ENCODE measurements at regions not wholly inside any gene's neighbourhood (a gene's known extent, or its start where the extent isn't known, plus 50 kb on each side); places are given as distances from the start of the nearest gene placed in this dataset.

- TF ChIP-seq ZNF251 (CRISPR knock-in tag; IDR thresholded peaks at IDR 0.05): no peak
- TF ChIP-seq SNRNP70 (IDR thresholded peaks at IDR 0.05; ENCODE audit: low read depth, low read length): no peak
- no peak for TF ChIP-seq BHLHE40 (IDR thresholded peaks at IDR 0.05; ENCODE audit: low read length)
- TF ChIP-seq, protein P1, sequence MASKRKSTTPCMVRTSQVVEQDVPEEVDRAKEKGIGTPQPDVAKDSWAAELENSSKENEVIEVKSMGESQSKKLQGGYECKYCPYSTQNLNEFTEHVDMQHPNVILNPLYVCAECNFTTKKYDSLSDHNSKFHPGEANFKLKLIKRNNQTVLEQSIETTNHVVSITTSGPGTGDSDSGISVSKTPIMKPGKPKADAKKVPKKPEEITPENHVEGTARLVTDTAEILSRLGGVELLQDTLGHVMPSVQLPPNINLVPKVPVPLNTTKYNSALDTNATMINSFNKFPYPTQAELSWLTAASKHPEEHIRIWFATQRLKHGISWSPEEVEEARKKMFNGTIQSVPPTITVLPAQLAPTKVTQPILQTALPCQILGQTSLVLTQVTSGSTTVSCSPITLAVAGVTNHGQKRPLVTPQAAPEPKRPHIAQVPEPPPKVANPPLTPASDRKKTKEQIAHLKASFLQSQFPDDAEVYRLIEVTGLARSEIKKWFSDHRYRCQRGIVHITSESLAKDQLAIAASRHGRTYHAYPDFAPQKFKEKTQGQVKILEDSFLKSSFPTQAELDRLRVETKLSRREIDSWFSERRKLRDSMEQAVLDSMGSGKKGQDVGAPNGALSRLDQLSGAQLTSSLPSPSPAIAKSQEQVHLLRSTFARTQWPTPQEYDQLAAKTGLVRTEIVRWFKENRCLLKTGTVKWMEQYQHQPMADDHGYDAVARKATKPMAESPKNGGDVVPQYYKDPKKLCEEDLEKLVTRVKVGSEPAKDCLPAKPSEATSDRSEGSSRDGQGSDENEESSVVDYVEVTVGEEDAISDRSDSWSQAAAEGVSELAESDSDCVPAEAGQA (IDR thresholded peaks at IDR 0.05; ENCODE audit: low read depth): no peak
- TF ChIP-seq, protein P1 (CRISPR knock-in tag; IDR thresholded peaks at IDR 0.05; ENCODE audit: borderline replicate concordance): no peak
These were observed 61.2 kb upstream of the MAP1B start (continued) for GRCh38 chr5:72046106-72046505.

GRCh38 chr5:72055636-72056035, 51.6 kb upstream of the MAP1B start:
- intact Hi-C loops (cut with micrococcal nuclease; ENCODE audit: unreplicated experiment): no loop called here
- no peaks in the 10 kb centered on the region; a peak in 1 of 5 replicates for H3K27me3 ChIP-seq (ENCODE audit: control insufficient read depth in 1 of 2, insufficient read depth in 2 of 2, low read length in 2 of 2)
- H2AFZ ChIP-seq (ENCODE audit: low read length): no peak overlapping the region
- ChIA-PET CTCF (ENCODE audit: low intra/inter-chr PET ratio, low total read pairs) (no interaction called here), POLR2A (no interaction called here)
- no peaks in the 10 kb centered on the region for H3K9me3 ChIP-seq (ENCODE audit: low read length)
- TF ChIP-seq NCOA1 (CRISPR knock-in tag; IDR thresholded peaks at IDR 0.05) (no peak), MTA3 (CRISPR knock-in tag; IDR thresholded peaks at IDR 0.05) (no peak), GATA4 (IDR thresholded peaks at IDR 0.05; ENCODE audit: borderline replicate concordance, low read depth) (no peak), SRSF9 (IDR thresholded peaks at IDR 0.05; ENCODE audit: borderline replicate concordance, insufficient read depth, low read depth, low read length, poor library complexity, severe bottlenecking) (no peak), ZNF710 (CRISPR knock-in tag; IDR thresholded peaks at IDR 0.05; ENCODE audit: borderline replicate concordance) (no peak), SIX1 (CRISPR knock-in tag; IDR thresholded peaks at IDR 0.05; ENCODE audit: borderline replicate concordance) (no peak)
- TF ChIP-seq, protein P2, sequence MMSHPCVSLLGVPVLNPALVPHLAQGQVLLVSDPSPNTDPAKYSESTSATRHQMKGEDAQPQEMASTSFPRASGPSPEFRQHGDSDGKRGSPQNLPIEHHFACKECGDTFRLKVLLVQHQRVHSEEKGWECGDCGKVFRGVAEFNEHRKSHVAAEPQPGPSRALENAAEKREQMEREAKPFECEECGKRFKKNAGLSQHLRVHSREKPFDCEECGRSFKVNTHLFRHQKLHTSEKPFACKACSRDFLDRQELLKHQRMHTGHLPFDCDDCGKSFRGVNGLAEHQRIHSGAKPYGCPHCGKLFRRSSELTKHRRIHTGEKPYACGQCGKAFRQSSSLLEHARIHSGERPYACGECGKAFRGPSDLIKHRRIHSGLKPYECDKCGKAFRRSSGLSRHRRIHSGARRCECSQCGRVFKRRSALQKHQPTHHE (CRISPR knock-in tag; IDR thresholded peaks at IDR 0.05; ENCODE audit: borderline replicate concordance): no peak
- TF ChIP-seq, protein P3, sequence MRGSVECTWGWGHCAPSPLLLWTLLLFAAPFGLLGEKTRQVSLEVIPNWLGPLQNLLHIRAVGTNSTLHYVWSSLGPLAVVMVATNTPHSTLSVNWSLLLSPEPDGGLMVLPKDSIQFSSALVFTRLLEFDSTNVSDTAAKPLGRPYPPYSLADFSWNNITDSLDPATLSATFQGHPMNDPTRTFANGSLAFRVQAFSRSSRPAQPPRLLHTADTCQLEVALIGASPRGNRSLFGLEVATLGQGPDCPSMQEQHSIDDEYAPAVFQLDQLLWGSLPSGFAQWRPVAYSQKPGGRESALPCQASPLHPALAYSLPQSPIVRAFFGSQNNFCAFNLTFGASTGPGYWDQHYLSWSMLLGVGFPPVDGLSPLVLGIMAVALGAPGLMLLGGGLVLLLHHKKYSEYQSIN (CRISPR knock-in tag; IDR thresholded peaks at IDR 0.05; ENCODE audit: borderline replicate concordance): no peak
- no peak overlapping the region for H3K4me2 ChIP-seq (ENCODE audit: low read depth, low read length)
- no peaks in the 10 kb centered on the region for H3K79me2 ChIP-seq (ENCODE audit: insufficient read depth, low read length)
- WGBS (ENCODE audit: low lambda C conversion rate): 2% methylated on average over 1 of the region's 1 CpG
- H3K27ac ChIP-seq (ENCODE audit: extremely low read length, insufficient read depth, low read length): no peak overlapping the region
- ATAC-seq (no peak), FAIRE-seq (no peak), DNase-seq (ENCODE audit: low spot score) (no peak)
- no peak overlapping the region for H3K9ac ChIP-seq (ENCODE audit: insufficient read depth, low read depth, low read length)
- no peaks in the 10 kb centered on the region for H3K4me1 ChIP-seq (ENCODE audit: insufficient read depth, low read length)
- no peaks in the 10 kb centered on the region for H3K36me3 ChIP-seq (replicated peaks in 1 of 2; ENCODE audit: control insufficient read depth in 1 of 2, insufficient read depth in 2 of 2, low read length in 2 of 2)
- in situ Hi-C loops (cut with HindIII; ENCODE audit: extremely low pct_ligation_motif_present, low pct_unique_long_range_greater_than_20kb): no loop called here
- BruUV-seq (replicated peaks): no TSS peak
- H3K4me3 ChIP-seq (replicated peaks in 1 of 3; ENCODE audit: insufficient read depth in 1 of 3, low read depth in 2 of 3, low read length in 3 of 3): no peak overlapping the region
- H4K20me1 ChIP-seq (ENCODE audit: insufficient read depth, low read length): no peaks in the 10 kb centered on the region
